OCI-LY1 (cell line): ENCODE measurements at regions not wholly inside any gene's neighbourhood (a gene's known extent, or its start where the extent isn't known, plus 50 kb on each side); places are given as distances from the start of the nearest gene placed in this dataset.
"Not testable (repeated sequence)": the region's sequence is repeated elsewhere in the genome, so short reads cannot be mapped to it uniquely, and the experiment has no call there.

ENCODE experiments used
- CTCF ChIP-seq: fragments of 200-600 bp; sonication (generic), shearing (Covaris generic); IDR thresholded peaks from 2 replicates; pipeline ENCODE4 v1.5.1; 2017; ENCODE audit warnings: mild to moderate bottlenecking, antibody characterized with exemption, low read length, moderate library complexity, mixed read lengths
- EZH2 ChIP-seq: fragments of 200-600 bp; sonication (generic), shearing (Covaris generic); IDR thresholded peaks from 2 replicates; pipeline ENCODE4 v1.8.0; 2017; ENCODE audit warnings: borderline replicate concordance, mixed run types, mild to moderate bottlenecking, antibody characterized with exemption, low read length, moderate library complexity, mixed read lengths

GRCh38 chr13:62711948-62712347, 1296.3 kb upstream of the PCDH20 start:
- not testable (repeated sequence) for TF ChIP-seq CTCF, EZH2
